ENCODE measurements at regions not wholly inside any gene's neighbourhood (a gene's known extent, or its start where the extent isn't known, plus 50 kb on each side); places are given as distances from the start of the nearest gene placed in this dataset.

DNA sequence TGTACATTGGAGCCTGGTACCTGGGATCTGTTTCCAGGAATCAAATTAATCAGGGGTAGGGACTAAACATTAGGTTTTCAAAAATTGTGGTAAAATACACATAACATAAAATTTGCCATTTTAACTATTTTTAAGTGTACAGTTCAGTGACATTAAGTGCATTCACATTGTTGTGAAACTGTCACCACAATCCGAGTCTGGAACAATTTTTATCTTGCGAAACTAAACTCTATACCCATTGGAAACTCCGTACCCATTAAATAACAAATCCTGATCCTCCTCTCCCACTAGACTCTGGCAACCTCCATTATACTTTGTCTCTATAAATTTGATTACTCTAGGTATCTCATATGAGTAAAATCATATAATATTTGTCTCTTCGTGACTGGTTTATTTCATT, 486.2 kb downstream of the GADD45G start:
- ChIA-PET POLR2A (no interaction called here), CTCF (no interaction called here)
- no peak overlapping the region for H3K27ac Mint-ChIP-seq
- H3K9me3 Mint-ChIP-seq: no peaks in the 10 kb centered on the region
- no peak for ATAC-seq (ENCODE audit: low read depth)
- DNase-seq: no peak
- no peaks in the 10 kb centered on the region for H3K36me3 Mint-ChIP-seq (ENCODE audit: low read depth)
- peaks cover 6% of the 10 kb centered on the region for H3K4me1 Mint-ChIP-seq
- H3K4me3 Mint-ChIP-seq: no peak overlapping the region
- intact Hi-C loops (cut with micrococcal nuclease): no loop called here
- peaks cover 7% of the 10 kb centered on the region for H3K27me3 Mint-ChIP-seq
- TF ChIP-seq, protein P1, sequence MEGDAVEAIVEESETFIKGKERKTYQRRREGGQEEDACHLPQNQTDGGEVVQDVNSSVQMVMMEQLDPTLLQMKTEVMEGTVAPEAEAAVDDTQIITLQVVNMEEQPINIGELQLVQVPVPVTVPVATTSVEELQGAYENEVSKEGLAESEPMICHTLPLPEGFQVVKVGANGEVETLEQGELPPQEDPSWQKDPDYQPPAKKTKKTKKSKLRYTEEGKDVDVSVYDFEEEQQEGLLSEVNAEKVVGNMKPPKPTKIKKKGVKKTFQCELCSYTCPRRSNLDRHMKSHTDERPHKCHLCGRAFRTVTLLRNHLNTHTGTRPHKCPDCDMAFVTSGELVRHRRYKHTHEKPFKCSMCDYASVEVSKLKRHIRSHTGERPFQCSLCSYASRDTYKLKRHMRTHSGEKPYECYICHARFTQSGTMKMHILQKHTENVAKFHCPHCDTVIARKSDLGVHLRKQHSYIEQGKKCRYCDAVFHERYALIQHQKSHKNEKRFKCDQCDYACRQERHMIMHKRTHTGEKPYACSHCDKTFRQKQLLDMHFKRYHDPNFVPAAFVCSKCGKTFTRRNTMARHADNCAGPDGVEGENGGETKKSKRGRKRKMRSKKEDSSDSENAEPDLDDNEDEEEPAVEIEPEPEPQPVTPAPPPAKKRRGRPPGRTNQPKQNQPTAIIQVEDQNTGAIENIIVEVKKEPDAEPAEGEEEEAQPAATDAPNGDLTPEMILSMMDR (IDR thresholded peaks at IDR 0.05): no peak

DNA sequence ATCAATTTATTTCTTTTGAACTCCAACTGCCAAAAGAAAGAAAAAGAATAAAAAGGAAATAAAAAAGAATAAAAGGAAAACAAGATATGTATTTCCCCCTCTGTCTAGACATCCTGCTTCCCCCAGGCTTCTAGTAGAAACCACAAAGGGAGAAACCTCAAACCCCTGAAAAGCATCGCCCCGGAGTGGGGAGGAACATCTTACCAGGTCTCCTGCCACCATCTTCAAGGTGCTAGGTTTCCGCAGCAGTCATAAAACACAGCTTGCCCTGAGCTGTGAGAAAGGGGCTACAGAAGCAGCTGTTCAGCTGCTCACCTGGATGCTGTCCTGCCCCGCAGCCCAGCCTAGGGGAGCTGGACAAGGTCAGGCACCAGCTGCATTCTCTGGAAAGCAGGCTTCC, 487.7 kb downstream of the GADD45G start:
- intact Hi-C loops (cut with micrococcal nuclease): no loop called here
- peaks cover 7% of the 10 kb centered on the region for H3K27me3 Mint-ChIP-seq
- no peak overlapping the region for H3K4me3 Mint-ChIP-seq
- TF ChIP-seq, protein P1 (IDR thresholded peaks at IDR 0.05): no peak
- no peaks in the 10 kb centered on the region for H3K4me1 Mint-ChIP-seq
- H3K36me3 Mint-ChIP-seq (ENCODE audit: low read depth): no peaks in the 10 kb centered on the region
- no peak for ATAC-seq (ENCODE audit: low read depth)
- H3K27ac Mint-ChIP-seq: no peak overlapping the region
- DNase-seq: no peak
- CTCF ChIA-PET: interaction anchor here (0.7 to 1.3 kb wide), 3 partner anchors 461 to 494 kb away, joined by 3 read pairs; no protein-coding TSS in a partner anchor
- no peaks in the 10 kb centered on the region for H3K9me3 Mint-ChIP-seq
- POLR2A ChIA-PET: no interaction called here

- TF ChIP-seq, protein P1 (IDR thresholded peaks at IDR 0.05): no peak
- H3K27me3 Mint-ChIP-seq: peaks cover 7% of the 10 kb centered on the region
- no peaks in the 10 kb centered on the region for H3K4me1 Mint-ChIP-seq
- intact Hi-C loops (cut with micrococcal nuclease): no loop called here
- DNase-seq: no peak
- no peak overlapping the region for H3K27ac Mint-ChIP-seq
- no peak overlapping the region for H3K4me3 Mint-ChIP-seq
- ChIA-PET POLR2A (no interaction called here), CTCF (interaction anchor here (5.0 kb wide), 1 partner anchor 496 kb away, joined by 74 read pairs; no protein-coding TSS in a partner anchor)
- no peaks in the 10 kb centered on the region for H3K9me3 Mint-ChIP-seq
- no peak for ATAC-seq (ENCODE audit: low read depth)
- H3K36me3 Mint-ChIP-seq (ENCODE audit: low read depth): no peaks in the 10 kb centered on the region
Observed at GRCh38 chr9:90095682-90096081, 490.9 kb downstream of the GADD45G start.

GRCh38 chr9:90097237-90097636, 492.4 kb downstream of the GADD45G start:
- Mint-ChIP-seq H3K27ac (no peak overlapping the region), H3K9me3 (no peaks in the 10 kb centered on the region), H3K4me3 (no peak overlapping the region), H3K4me1 (peaks cover 3% of the 10 kb centered on the region), H3K27me3 (no peaks in the 10 kb centered on the region), H3K36me3 (ENCODE audit: low read depth) (no peaks in the 10 kb centered on the region)
- intact Hi-C loops (cut with micrococcal nuclease): no loop called here
- ChIA-PET CTCF (interaction anchor here (1.1 to 5.0 kb wide), 3 partner anchors 173 to 504 kb away, joined by 3 to 74 read pairs (median 5); no protein-coding TSS in a partner anchor), POLR2A (no interaction called here)
- DNase-seq: no peak
- TF ChIP-seq, protein P1 (IDR thresholded peaks at IDR 0.05): no peak
- ATAC-seq (ENCODE audit: low read depth): no peak

GRCh38 chr9:90098408-90098807, 493.6 kb downstream of the GADD45G start:
- peaks cover 6% of the 10 kb centered on the region for H3K4me1 Mint-ChIP-seq
- H3K27me3 Mint-ChIP-seq: no peaks in the 10 kb centered on the region
- DNase-seq (no peak), ATAC-seq (ENCODE audit: low read depth) (no peak)
- no peak overlapping the region for H3K4me3 Mint-ChIP-seq
- intact Hi-C loops (cut with micrococcal nuclease): no loop called here
- H3K27ac Mint-ChIP-seq: no peak overlapping the region
- CTCF ChIA-PET: interaction anchor here (1.1 to 5.0 kb wide), 3 partner anchors 174 to 505 kb away, joined by 3 to 74 read pairs (median 5); no protein-coding TSS in a partner anchor
- no peaks in the 10 kb centered on the region for H3K36me3 Mint-ChIP-seq (ENCODE audit: low read depth)
- TF ChIP-seq, protein P1 (IDR thresholded peaks at IDR 0.05): no peak
- POLR2A ChIA-PET: no interaction called here
- H3K9me3 Mint-ChIP-seq: no peaks in the 10 kb centered on the region

Data from activated B cell treated with CpG ODN at 0.5 μM for 24 hours (primary cell).